ENCODE measurements at regions not wholly inside any gene's neighbourhood (a gene's known extent, or its start where the extent isn't known, plus 50 kb on each side); places are given as distances from the start of the nearest gene placed in this dataset.

GRCh38 chr10:29737074-29737593 is 102.4 kb upstream of the SVIL start:
- no peak for TF ChIP-seq CTCF (IDR thresholded peaks at IDR 0.05)
- no peak for TF ChIP-seq POLR2A (IDR thresholded peaks at IDR 0.05)
